HL-60 (cell line): ENCODE measurements at regions not wholly inside any gene's neighbourhood (a gene's known extent, or its start where the extent isn't known, plus 50 kb on each side); places are given as distances from the start of the nearest gene placed in this dataset.

Source experiments
- DNase-seq, 2 experiments: peaks; one replicate each; pipeline ENCODE4 v3.0.0-alpha.2; 2010 to 2020; ENCODE audit warnings: low read depth in 1 of 2, low spot score in 1 of 2
- H3K27ac ChIP-seq: fragments of 250-450 bp; sonication (Bioruptor Pico); replicated peaks from 2 replicates; pipeline ENCODE4 v1.5.1; 2020; ENCODE audit warnings: mild to moderate bottlenecking, moderate library complexity
- H3K27me3 ChIP-seq: fragments of 250-450 bp; sonication (Bioruptor Pico); 2 replicates; pipeline ENCODE4 v1.5.1; 2021; ENCODE audit warnings: mild to moderate bottlenecking, moderate library complexity; ENCODE audit not compliant: insufficient read depth, poor library complexity, severe bottlenecking
- H3K4me3 ChIP-seq: replicated peaks from 2 replicates; pipeline ENCODE4 v1.5.1; 2011; ENCODE audit warnings: mild to moderate bottlenecking, control low read depth, low read length; ENCODE audit not compliant: insufficient read depth
- CTCF ChIP-seq: IDR thresholded peaks from one replicate; pipeline ENCODE4 v1.5.1; 2011; ENCODE audit warnings: low read length, control low read depth, inconsistent platforms; ENCODE audit not compliant: insufficient read depth
- GABPA ChIP-seq: IDR thresholded peaks from 2 replicates; pipeline ENCODE4 v1.6.1; 2012; ENCODE audit warnings: low read depth
- POLR2AphosphoS5 ChIP-seq: IDR thresholded peaks from 2 replicates; pipeline ENCODE4 v1.6.1; 2012; ENCODE audit warnings: low read depth
- REST ChIP-seq: IDR thresholded peaks from 2 replicates; pipeline ENCODE4 v1.6.1; 2012; ENCODE audit warnings: low read depth; ENCODE audit not compliant: insufficient replicate concordance
- SPI1 ChIP-seq: IDR thresholded peaks from 2 replicates; pipeline ENCODE4 v1.6.1; 2012; ENCODE audit warnings: low read depth, mild to moderate bottlenecking, borderline replicate concordance

GRCh38 chr12:87382959-87383566, 646.1 kb downstream of the C12orf50 start:
- DNase-seq: no peak
- TF ChIP-seq REST (no peak), GABPA (no peak), SPI1 (no peak), CTCF (no peak), POLR2AphosphoS5 (no peak)
- no peak overlapping the region for H3K4me3 ChIP-seq
- H3K27ac ChIP-seq: no peak overlapping the region
- no peaks in the 10 kb centered on the region for H3K27me3 ChIP-seq

- TF ChIP-seq CTCF (no peak), REST (no peak), POLR2AphosphoS5 (no peak)
- DNase-seq: no peak
- H3K27me3 ChIP-seq: no peaks in the 10 kb centered on the region
- no peak overlapping the region for H3K4me3 ChIP-seq
- no peak overlapping the region for H3K27ac ChIP-seq
Measured at GRCh38 chr12:87382436-87382835, 646.8 kb downstream of the C12orf50 start.

DNA sequence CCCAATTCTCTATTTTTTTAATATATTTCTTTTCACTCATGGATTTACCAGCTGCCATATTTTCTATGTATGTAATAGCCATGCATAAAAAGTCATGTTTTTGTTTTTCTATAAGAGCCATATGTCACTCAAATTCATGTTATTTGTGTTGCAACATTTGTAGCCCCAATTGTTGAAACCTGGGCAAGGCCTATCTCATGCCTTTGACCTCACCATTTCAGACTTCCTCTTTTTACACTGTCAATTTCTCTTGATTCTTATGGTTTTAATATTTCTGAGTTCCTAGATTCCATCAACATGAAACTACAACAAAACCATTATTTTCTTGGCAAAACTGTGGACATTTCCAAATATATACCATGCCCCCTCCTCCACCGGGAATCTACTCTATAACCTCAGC, 647.5 kb downstream of the C12orf50 start:
- peak in 1 of 2 experiments; percentile 2 for DNase-seq
- TF ChIP-seq SPI1: peak; percentile 91
- TF ChIP-seq CTCF: no peak
- no peaks in the 10 kb centered on the region for H3K27me3 ChIP-seq

GRCh38 chr12:87378526-87378925, 650.7 kb downstream of the C12orf50 start:
- DNase-seq: no peak
- Histone ChIP-seq H3K27ac (no peak overlapping the region), H3K4me3 (no peak overlapping the region), H3K27me3 (no peaks in the 10 kb centered on the region)
- TF ChIP-seq CTCF (no peak), POLR2AphosphoS5 (no peak), REST (no peak), GABPA (no peak), SPI1 (no peak)

More for the DNA sequence above, 647.5 kb downstream of the C12orf50 start:
- Histone ChIP-seq H3K4me3 (no peak overlapping the region), H3K27ac (no peak overlapping the region)
